ENCODE measurements at regions not wholly inside any gene's neighbourhood (a gene's known extent, or its start where the extent isn't known, plus 50 kb on each side); places are given as distances from the start of the nearest gene placed in this dataset.
"Not testable (repeated sequence)": the region's sequence is repeated elsewhere in the genome, so short reads cannot be mapped to it uniquely, and the experiment has no call there.

DNA sequence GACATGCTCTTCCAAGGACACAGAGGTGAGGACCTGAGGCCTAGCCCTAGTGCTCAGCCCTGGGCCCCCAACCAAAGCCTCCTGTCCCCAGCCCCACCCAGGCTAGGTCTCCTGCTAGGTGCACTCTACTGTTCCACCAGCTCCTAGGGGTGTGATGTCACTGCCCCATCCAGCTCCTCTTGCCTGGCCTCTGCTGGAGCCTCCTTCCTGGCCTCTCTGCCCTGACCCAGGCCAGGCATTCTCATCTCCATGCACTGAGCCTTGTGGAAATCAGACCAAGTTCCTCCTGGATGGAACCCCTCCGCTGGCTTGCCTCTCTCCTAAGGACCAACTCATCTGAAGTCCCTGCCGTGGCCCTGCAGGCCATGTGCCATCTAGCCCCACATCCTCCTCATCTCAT lies 156.8 kb downstream of the INHBB start:
- DNase-seq = no peak

DNA sequence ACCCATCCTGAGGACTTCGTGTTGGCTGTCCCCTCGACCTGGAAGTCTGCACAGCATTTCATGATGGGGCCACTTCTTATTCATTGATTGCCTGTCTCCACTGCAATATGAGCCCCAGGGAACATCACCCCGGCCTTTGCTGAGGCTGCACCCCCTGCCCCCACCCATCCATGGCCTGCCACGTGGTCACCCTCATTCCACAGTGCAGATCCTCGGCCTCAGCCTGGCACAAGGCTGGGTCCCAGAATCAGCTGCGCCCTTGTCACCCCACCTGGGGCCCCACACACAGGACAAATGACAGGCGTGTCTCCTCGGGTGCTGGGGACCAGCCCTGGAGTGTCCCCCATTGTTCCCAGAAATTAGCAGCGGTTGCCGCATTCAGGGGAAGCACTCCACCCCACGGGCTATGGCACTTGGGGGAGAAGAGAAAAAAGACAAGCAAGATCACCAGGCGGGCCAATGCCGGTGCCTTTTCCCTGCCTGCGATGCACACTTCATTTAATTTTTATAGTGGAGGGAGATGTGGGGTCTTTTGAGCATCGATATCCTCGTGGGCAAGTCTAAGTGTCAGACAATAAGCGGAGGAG lies 157.4 kb downstream of the INHBB start:
- no peak for DNase-seq

- no peak for DNase-seq
Observed at GRCh38 chr2:120503793-120504571, 158.0 kb downstream of the INHBB start.

DNA sequence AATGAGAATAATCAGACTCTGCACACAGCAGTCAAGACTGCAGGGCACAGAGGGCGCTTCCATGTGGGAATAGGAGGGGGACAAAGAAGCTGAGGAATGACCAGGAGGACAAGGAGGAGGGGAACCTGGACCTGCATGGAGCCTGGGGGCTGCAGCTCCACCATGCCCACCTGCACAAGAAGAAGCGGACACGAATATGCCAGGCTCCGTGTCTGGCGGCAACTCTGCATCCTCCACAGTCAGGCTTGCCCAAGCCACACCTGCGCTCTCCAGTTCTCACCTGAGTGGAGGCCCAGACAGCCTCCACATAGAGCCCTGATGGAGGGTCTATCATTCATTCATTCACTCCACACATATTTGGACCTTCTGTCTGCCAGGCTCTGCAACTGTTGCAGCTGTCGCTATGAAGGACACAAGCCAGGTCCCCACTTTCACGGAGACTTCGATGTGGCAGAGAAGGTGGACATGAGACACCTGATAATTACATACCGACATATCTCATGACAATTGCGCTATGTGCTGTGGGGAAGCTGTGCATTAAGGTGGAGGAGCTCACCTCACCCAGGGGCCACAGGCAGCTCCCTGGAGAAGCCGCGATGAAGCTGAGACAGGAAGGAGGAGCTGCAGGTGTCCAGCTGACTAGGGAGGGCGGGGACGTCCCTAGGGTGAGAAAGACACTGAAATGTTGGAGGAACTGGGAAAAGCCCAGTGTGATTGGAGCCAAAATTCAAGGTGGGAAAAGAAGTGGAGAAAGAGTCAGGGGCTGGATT lies 159.2 kb downstream of the INHBB start:
- no peak for DNase-seq

- no peak for DNase-seq
Observed at GRCh38 chr2:120508567-120509041, 162.7 kb downstream of the INHBB start.

DNA sequence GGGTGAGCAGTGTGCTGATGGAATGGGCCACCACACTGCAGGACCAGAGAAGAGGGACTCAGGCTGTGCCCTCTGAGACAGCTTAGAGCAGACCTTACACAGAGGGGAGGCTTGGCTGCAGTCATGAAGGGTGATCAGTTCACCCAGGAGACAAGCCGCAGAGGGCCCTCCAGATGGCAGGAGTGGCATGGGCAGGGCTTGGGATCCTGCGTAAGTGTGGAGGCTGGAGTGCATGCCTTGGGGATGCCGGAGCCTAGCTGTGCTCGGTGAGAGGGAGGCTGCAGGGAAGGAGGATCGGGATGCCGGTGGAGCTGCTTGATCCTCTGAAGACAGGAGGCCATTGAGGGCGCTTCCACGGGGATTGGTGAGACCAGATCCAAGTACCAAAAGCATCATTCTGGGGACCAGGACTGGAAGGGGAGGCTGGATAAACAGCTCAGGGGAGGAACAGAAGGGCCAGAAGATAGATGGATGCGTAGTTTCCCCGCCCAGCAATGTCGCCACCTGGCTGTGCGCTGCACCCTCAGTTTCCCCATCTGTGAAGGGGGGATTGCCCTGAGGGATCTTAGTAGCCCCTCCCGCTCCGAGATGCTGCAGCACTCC lies 163.4 kb downstream of the INHBB start:
- no peak for DNase-seq

DNA sequence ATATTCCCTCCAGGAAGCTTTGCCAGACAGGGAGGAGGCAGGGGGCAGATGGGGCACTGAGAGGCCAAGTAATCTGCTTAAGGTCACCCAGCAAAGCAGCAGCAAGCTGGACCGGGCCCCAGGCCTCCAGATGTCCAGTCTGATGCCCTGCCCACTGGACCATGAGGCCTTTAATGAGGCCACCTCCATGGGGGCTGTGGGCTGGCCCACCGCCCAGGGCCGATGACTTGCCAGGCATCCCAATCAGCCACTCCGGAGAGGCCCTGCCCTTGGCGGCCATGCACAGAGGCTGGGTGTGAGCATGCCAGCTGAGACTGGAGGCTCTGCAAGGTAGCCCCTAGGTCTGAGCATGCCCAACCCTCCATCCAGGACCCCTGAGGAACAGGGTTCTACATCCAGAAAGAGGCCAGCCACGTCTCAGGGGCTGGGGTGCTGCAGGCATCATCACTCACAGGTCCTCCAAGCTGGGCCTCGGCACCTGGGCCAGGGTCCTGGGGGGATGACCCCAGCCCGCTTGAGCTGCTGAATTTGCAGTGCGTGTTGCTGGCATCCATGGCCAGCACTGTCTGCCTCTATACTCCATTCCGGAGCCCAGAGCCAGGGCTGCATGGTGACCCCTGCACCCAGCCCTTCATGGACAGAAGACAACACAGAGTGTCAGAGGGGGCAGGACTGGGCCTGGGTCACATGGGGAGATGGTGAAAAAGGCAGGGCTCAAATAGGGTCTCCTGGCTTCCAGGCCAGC lies 164.2 kb downstream of the INHBB start:
- DNase-seq = no peak

- DNase-seq = no peak
Observed at GRCh38 chr2:120510751-120511395, 164.9 kb downstream of the INHBB start.

DNA sequence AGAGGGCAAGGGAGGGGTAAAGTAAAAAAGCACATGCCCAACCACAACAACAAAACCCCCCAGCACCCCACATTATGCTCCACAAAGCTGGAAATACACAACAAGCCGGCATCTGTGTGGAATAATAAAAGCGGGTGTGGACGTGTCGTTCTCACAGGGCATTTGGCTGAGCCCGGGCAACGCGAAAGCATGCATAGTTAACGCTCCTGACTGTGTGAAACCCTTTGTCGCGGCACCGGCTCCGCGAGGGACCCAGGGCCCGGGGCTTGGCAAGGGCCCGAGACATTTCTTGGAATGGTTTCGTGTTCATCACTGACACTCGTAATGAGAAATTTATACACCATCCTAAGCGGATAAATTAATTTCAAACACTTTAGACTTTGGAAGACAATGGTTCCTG lies 165.6 kb downstream of the INHBB start:
- DNase-seq = no peak

DNA sequence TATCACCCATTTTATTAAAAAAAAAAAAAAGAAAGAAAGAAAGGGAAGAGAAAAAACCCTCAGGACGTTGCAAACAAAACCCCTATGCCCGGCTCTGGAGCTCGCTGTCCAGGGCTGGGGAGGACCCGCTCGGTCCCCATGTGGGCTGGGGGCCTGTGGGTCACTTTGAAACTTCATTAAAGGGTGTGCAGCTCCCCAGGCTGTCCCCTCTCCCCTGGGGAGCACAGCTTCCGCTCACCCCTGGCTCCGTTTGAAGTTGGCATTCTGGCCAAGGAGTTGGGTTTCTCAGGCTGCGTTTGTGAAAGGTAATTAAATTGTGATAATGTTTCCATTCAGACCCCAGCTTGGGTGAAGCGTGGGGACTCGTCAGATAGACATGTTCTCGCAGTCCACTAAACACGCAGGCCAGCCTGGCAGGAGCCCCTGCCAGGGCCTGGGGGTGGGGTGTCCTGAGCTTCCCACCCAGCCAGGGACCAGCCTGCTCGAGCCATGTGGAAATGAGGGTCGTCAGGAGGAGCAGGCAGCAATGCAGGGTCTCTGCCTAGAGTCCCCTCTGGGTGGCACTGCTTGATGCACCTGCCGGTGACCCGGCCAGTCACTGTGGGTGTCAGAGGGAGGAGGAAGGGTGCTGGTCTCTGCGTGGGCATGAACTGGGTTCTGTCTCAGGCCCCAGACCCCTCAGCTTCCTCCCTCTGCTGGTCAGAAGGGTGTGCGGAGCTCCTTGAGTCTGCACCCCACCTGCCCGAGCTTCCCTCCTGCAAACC lies 166.2 kb downstream of the INHBB start:
- no peak for DNase-seq

GRCh38 chr2:120513776-120514357 lies 167.9 kb downstream of the INHBB start:
- no peak for DNase-seq

DNA sequence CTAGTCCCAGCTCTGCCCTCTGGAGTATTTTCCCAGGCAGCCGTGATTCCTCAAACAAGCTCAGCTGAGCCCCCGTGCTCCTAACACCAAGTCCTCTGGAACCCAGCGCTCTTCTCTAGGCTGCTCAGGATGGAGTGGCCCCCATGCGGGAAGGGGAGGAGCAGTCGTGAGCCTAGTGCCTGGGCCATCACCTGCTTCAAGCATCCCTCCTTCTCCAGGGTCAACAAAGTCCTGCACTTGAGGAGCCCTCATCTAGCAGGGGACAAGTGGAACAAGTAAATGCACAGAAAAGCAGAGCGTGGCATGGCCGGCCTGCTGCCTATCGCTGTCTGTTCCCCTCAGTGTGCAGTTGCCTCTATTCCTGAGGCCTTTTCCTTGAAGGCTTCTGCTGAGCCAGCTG lies 168.6 kb downstream of the INHBB start:
- no peak for DNase-seq

DNA sequence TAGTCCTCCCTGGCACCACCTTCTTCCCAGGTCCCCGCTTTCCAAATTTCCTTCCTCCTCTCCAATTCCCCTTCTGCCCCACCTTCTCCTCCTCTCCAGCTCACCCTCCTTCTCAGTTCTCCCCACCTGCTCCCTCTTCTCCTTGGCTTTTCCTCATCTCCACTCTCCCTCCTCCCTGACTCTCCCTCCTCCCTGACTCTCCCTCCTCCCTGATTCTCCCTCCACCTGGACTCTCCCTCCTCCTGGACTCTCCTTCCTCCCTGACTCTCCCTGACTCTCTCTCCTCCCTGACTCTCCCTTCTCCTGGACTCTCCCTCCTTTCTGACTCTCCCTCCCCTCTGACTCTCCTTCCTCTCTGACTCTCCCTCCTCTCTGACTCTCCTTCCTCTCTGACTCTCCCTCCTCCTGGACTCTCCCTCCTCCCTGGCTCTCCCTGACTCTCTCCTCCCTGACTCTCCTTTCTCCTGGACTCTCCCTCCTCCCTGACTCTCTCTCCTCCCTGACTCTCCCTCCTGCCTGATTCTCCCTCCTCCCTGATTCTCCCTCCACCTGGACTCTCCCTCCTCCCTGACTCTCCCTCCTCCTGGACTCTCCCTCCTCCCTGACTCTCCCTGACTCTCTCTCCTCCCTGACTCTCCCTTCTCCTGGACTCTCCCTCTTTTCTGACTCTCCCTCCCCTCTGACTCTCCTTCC lies 169.3 kb downstream of the INHBB start:
- DNase-seq = not testable (repeated sequence)

GRCh38 chr2:120515759-120516678 lies 170.1 kb downstream of the INHBB start:
- no peak for DNase-seq

GRCh38 chr2:120516679-120517314 lies 170.9 kb downstream of the INHBB start:
- no peak for DNase-seq

GRCh38 chr2:120517751-120518469 lies 172.0 kb downstream of the INHBB start:
- no peak for DNase-seq

- no peak for DNase-seq
Observed at GRCh38 chr2:120518819-120519218, 172.9 kb downstream of the INHBB start.

- DNase-seq = no peak
Observed at GRCh38 chr2:120519469-120519868, 173.5 kb downstream of the INHBB start.
